ENCODE measurements at regions not wholly inside any gene's neighbourhood (a gene's known extent, or its start where the extent isn't known, plus 50 kb on each side); places are given as distances from the start of the nearest gene placed in this dataset.
"Not testable (repeated sequence)": the region's sequence is repeated elsewhere in the genome, so short reads cannot be mapped to it uniquely, and the experiment has no call there.

DNA sequence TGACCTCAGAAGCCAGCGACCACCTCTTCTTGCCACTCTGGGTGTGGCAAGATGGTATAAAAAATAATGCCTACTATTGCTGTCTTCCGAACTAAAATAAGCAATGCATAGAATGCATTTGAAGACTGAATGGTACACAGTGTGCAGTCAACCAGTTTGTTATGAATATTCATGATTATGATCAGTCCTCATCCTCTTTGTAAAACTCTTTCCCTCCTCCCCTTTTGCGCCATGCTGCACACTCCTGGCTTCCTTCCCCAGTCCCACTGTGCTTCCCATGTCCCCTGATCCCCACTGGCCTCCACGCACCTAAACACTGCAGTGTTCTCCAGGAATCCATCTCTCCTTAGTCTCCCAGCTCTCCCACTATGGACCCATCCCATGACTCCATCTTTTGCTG, 348.0 kb downstream of the SOX9 start:
- no peak overlapping the region for H3K27ac ChIP-seq (ENCODE audit: low read depth, low read length)
- TF ChIP-seq CTCF (IDR thresholded peaks at IDR 0.05; ENCODE audit: low read depth, low read length), result no peak
- ChIA-PET CTCF (no interaction called here), POLR2A (interaction anchor here (0.8 kb wide), 1 partner anchor 349 kb away, joined by 3 read pairs; no protein-coding TSS in a partner anchor)
- H3K9me3 ChIP-seq (ENCODE audit: control insufficient read depth, insufficient read depth, low read length), result no peaks in the 10 kb centered on the region
- no peak overlapping the region for H3K4me3 ChIP-seq (ENCODE audit: low read depth, low read length)
- no peaks in the 10 kb centered on the region for H3K27me3 ChIP-seq (ENCODE audit: control insufficient read depth, insufficient read depth, low read length)
- DNase-seq (ENCODE audit: low read depth, low spot score), result no peak

- no peak overlapping the region for H3K27ac ChIP-seq (ENCODE audit: low read depth, low read length)
- TF ChIP-seq CTCF (IDR thresholded peaks at IDR 0.05; ENCODE audit: low read depth, low read length), result no peak
- POLR2A ChIA-PET, result no interaction called here
- no peak for DNase-seq (ENCODE audit: low read depth, low spot score)
- H3K27me3 ChIP-seq (ENCODE audit: control insufficient read depth, insufficient read depth, low read length), result no peaks in the 10 kb centered on the region
- CTCF ChIA-PET, result no interaction called here
- H3K9me3 ChIP-seq (ENCODE audit: control insufficient read depth, insufficient read depth, low read length), result no peaks in the 10 kb centered on the region
- no peak overlapping the region for H3K4me3 ChIP-seq (ENCODE audit: low read depth, low read length)
These were observed 349.4 kb downstream of the SOX9 start for GRCh38 chr17:72470121-72470705.

GRCh38 chr17:72470734-72471133, 349.9 kb downstream of the SOX9 start:
- no peak for DNase-seq (ENCODE audit: low read depth, low spot score)
- peak overlapping the region; percentile 11 for H3K27ac ChIP-seq (ENCODE audit: low read depth, low read length)
- TF ChIP-seq CTCF (IDR thresholded peaks at IDR 0.05; ENCODE audit: low read depth, low read length), result no peak
- ChIA-PET POLR2A (no interaction called here), CTCF (no interaction called here)
- H3K9me3 ChIP-seq (ENCODE audit: control insufficient read depth, insufficient read depth, low read length), result no peaks in the 10 kb centered on the region
- no peaks in the 10 kb centered on the region for H3K27me3 ChIP-seq (ENCODE audit: control insufficient read depth, insufficient read depth, low read length)
- H3K4me3 ChIP-seq (ENCODE audit: low read depth, low read length), result no peak overlapping the region

DNA sequence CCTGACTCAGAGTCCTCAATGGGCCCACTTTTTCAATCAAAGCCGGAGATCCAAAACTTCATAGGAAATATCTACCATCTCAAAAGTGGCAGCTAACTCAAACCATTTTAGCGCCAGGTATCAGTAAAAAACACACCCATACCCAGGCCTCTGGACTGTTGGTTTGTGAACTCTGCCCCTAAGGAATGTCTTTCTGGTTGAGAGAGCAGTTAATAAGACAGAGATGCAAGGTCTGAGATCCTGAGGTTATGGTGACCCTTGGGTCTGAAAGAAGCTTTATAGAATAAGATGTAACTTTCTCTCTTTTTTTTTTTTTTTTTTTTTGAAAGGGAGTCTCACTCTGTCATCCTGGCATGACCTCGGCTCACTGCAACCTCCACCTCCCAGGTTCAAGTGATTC, 350.5 kb downstream of the SOX9 start:
- Histone ChIP-seq H3K27me3 (ENCODE audit: control insufficient read depth, insufficient read depth, low read length) (peaks cover 2% of the 10 kb centered on the region), H3K27ac (ENCODE audit: low read depth, low read length) (no peak overlapping the region), H3K4me3 (ENCODE audit: low read depth, low read length) (no peak overlapping the region), H3K9me3 (ENCODE audit: control insufficient read depth, insufficient read depth, low read length) (no peaks in the 10 kb centered on the region)
- TF ChIP-seq CTCF (IDR thresholded peaks at IDR 0.05; ENCODE audit: low read depth, low read length), result no peak
- ChIA-PET CTCF (no interaction called here), POLR2A (no interaction called here)
- DNase-seq (ENCODE audit: low read depth, low spot score), result no peak

DNA sequence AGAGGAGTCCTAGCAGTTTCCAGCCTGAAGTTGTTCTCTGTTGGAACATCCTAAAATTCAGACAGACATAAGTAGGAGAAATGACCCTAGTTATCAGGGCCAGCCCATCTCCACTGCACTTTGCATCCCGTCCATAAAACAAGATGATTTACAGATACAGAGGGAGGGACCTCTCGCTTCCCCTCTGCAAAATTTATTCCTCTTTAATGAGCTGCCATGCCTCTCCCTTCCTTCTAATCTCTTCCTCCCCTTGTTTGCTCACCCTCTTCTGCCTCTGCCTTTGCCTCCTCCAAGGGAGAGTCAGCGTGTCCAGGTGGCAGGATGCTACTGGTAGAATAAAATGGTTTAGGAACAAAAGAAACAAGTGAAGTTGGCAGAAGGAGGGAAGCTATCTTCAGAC, 351.3 kb downstream of the SOX9 start:
- POLR2A ChIA-PET, result no interaction called here
- no peak for TF ChIP-seq CTCF (IDR thresholded peaks at IDR 0.05; ENCODE audit: low read depth, low read length)
- DNase-seq (ENCODE audit: low read depth, low spot score), result no peak
- no peak overlapping the region for H3K4me3 ChIP-seq (ENCODE audit: low read depth, low read length)
- CTCF ChIA-PET, result no interaction called here
- no peak overlapping the region for H3K27ac ChIP-seq (ENCODE audit: low read depth, low read length)
- no peaks in the 10 kb centered on the region for H3K9me3 ChIP-seq (ENCODE audit: control insufficient read depth, insufficient read depth, low read length)
- H3K27me3 ChIP-seq (ENCODE audit: control insufficient read depth, insufficient read depth, low read length), result peaks cover 2% of the 10 kb centered on the region

DNA sequence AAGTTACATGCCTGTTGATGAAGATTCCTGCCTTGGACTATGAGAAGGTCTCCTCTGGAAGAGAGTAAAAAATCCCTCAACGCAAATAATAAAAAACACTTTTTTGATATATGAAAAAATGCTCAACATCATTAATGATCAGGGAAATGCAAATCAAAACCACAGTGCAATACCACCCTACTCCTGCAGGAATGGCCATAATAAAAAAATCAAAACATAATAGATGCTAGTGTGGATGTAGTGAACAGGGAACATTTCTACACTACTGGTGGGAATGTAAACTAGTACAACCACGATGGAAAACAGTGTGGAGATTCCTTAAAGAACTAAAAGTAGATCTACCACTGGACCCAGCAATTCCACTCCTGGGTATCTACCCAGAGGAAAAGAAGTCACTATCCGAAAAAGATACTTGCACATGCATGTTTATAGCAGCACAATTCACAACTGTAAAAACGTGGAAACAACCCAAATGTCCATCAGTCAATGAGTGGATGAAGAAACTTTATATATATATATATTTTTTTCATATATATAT, 352.1 kb downstream of the SOX9 start:
- POLR2A ChIA-PET; H3K27ac ChIP-seq (ENCODE audit: low read depth, low read length); H3K4me3 ChIP-seq (ENCODE audit: low read depth, low read length); H3K9me3 ChIP-seq (ENCODE audit: control insufficient read depth, insufficient read depth, low read length); H3K27me3 ChIP-seq (ENCODE audit: control insufficient read depth, insufficient read depth, low read length); DNase-seq (ENCODE audit: low read depth, low spot score); CTCF ChIA-PET: not testable (repeated sequence)
